Thyroid gland (tissue), 4 donors: ENCODE measurements at regions not wholly inside any gene's neighbourhood (a gene's known extent, or its start where the extent isn't known, plus 50 kb on each side); places are given as distances from the start of the nearest gene placed in this dataset.

Source experiments
- POLR2A ChIP-seq, 2 donors: fragments of 450-650 bp; IDR thresholded peaks; one replicate each; pipeline ENCODE4 v1.6.1; 2017; ENCODE audit warnings: antibody characterized with exemption in 2 of 2, mild to moderate bottlenecking in 2 of 2, moderate library complexity in 1 of 2
- TF ChIP-seq, protein P1 (sequence below), 6 experiments: fragments of 200-600 bp in 3 of 6; fragments of 450-650 bp in 3 of 6; sonication (generic) in 3 of 6; IDR thresholded peaks; one replicate each; pipeline ENCODE4 v1.5.1; 2016 to 2019; ENCODE audit warnings: antibody characterized with exemption in 6 of 6, mild to moderate bottlenecking in 2 of 6, inconsistent platforms in 1 of 6, moderate library complexity in 1 of 6

GRCh38 chr18:67568166-67568565, 51.6 kb upstream of the DSEL start:
- TF ChIP-seq, protein P1, sequence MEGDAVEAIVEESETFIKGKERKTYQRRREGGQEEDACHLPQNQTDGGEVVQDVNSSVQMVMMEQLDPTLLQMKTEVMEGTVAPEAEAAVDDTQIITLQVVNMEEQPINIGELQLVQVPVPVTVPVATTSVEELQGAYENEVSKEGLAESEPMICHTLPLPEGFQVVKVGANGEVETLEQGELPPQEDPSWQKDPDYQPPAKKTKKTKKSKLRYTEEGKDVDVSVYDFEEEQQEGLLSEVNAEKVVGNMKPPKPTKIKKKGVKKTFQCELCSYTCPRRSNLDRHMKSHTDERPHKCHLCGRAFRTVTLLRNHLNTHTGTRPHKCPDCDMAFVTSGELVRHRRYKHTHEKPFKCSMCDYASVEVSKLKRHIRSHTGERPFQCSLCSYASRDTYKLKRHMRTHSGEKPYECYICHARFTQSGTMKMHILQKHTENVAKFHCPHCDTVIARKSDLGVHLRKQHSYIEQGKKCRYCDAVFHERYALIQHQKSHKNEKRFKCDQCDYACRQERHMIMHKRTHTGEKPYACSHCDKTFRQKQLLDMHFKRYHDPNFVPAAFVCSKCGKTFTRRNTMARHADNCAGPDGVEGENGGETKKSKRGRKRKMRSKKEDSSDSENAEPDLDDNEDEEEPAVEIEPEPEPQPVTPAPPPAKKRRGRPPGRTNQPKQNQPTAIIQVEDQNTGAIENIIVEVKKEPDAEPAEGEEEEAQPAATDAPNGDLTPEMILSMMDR (IDR thresholded peaks at IDR 0.05): no peak
- TF ChIP-seq POLR2A (IDR thresholded peaks at IDR 0.05): no peak
